HG02943 (cell line): ENCODE measurements at regions not wholly inside any gene's neighbourhood (a gene's known extent, or its start where the extent isn't known, plus 50 kb on each side); places are given as distances from the start of the nearest gene placed in this dataset.
A peak's percentile ranks its signal among the peaks of the same experiment; 100 is the strongest.

Experiments used
- ATAC-seq: cut with Tn5 transposase; IDR thresholded peaks from one replicate; pipeline ENCODE4 v1.9.1; 2021; ENCODE audit warnings: mild to moderate bottlenecking, low read depth, moderate library complexity; ENCODE audit not compliant: unreplicated experiment

DNA sequence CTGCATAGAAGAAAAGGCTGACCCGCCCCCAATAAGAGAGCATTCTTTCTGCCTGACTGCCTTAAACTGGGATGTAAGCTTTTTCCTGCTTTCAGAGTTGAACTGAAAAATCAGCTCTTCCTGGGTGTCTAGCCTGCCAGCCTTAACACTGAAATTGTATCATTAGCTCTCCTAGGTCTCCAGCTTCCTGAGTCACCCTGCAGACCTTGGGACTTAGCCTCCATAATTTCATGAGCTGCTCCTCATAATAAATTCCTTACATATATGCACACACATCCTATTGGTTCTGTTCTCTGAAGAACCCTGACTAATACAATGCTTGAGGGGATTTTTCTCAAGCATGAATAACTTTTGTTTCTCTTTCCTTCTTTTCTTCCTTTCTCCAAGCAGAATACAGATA is 76.4 kb upstream of the FAR2 start:
- no peak for ATAC-seq

GRCh38 chr12:29073631-29074239 is 75.3 kb upstream of the FAR2 start:
- ATAC-seq, result peak; percentile 92

DNA sequence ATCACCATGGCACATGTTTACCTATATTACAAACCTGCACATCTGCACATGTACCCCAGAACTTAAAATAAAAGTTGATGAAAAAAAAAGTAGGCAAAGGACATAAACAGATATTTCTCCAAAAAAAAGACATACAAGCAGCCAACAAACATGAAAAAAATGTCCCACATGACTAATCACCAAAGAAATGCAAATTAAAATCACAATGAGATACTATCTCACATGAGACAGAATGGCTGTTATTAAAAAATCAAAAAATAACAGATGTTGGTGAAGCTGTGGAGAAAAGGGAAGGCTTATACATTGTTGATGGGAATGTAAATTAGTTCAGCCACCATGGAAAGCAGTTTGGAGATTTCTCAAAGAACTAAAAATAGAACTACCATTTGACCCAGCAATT is 68.0 kb upstream of the FAR2 start:
- ATAC-seq, result no peak

DNA sequence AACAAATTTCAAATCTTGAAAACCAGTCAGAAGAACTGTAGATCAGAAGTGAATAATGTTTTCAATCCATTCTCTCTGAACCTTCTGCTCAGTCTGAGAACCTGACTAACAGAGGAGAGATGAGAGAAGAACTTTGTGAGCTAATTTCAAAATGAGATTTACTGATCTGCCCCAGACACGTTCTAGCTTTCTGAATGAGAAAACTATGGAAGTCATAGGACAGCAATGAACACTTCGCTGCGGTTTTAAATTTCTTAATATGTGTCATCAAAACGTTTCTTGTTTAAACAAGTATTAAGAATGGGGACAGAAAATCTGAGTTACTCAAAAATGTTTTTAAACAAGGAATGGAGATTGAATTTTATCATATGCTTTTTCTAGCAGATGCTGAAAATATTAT is 66.6 kb upstream of the FAR2 start:
- no peak for ATAC-seq

GRCh38 chr12:29086325-29087271 is 62.5 kb upstream of the FAR2 start:
- ATAC-seq, result no peak

GRCh38 chr12:29088611-29089219 is 60.4 kb upstream of the FAR2 start:
- no peak for ATAC-seq
